Transverse colon (tissue), 3 donors: ENCODE measurements at regions not wholly inside any gene's neighbourhood (a gene's known extent, or its start where the extent isn't known, plus 50 kb on each side); places are given as distances from the start of the nearest gene placed in this dataset.

Source experiments
- CTCF ChIP-seq, 5 experiments: fragments of 200-600 bp in 3 of 5; fragments of 450-650 bp in 2 of 5; sonication (generic) in 3 of 5; IDR thresholded peaks; 1 replicate in 2 of 5; 2 replicates in 3 of 5; pipeline ENCODE4 v1.5.1; 2016 to 2017; ENCODE audit warnings: antibody characterized with exemption in 5 of 5, inconsistent platforms in 3 of 5, mild to moderate bottlenecking in 2 of 5, moderate library complexity in 1 of 5
- POLR2A ChIP-seq: fragments of 450-650 bp; IDR thresholded peaks from one replicate; pipeline ENCODE4 v1.6.1; 2016; ENCODE audit warnings: antibody characterized with exemption, mild to moderate bottlenecking, moderate library complexity

GRCh38 chr2:217606296-217606695, 396.5 kb downstream of the TNS1 start:
- TF ChIP-seq CTCF (IDR thresholded peaks at IDR 0.05), result no peak
- no peak for TF ChIP-seq POLR2A
